CD14-positive monocyte (primary cell): ENCODE measurements at regions not wholly inside any gene's neighbourhood (a gene's known extent, or its start where the extent isn't known, plus 50 kb on each side); places are given as distances from the start of the nearest gene placed in this dataset.

Experiments
- DNase-seq, 3 donors: peaks; one replicate each; pipeline ENCODE4 v3.0.0-alpha.2; 2011 to 2022
- H2AFZ ChIP-seq: 2 replicates; pipeline ENCODE4 v1.6.0; 2012; ENCODE audit warnings: mild to moderate bottlenecking, low read depth, low read length, inconsistent platforms; ENCODE audit not compliant: insufficient read depth, poor library complexity, severe bottlenecking
- H3K27ac ChIP-seq, 2 donors: 1 replicate in 1 of 2; 2 replicates in 1 of 2; pipeline ENCODE4 v1.5.1; 2012 to 2013; ENCODE audit warnings: low read length in 2 of 2, control low read depth in 1 of 2, inconsistent platforms in 1 of 2, low read depth in 1 of 2, mild to moderate bottlenecking in 1 of 2
- H3K27me3 ChIP-seq, 2 donors: one replicate each; pipeline versions ENCODE4 v1.6.0 to v1.6.1; 2011 to 2013; ENCODE audit warnings: low read length in 2 of 2; ENCODE audit not compliant: control insufficient read depth in 2 of 2, insufficient read depth in 2 of 2
- H3K36me3 ChIP-seq, 2 donors: replicated peaks in 1 of 2; 1 replicate in 1 of 2; 2 replicates in 1 of 2; pipeline versions ENCODE4 v1.5.1 to v1.6.1; 2012 to 2013; ENCODE audit warnings: low read length in 2 of 2, control low read depth in 1 of 2, inconsistent platforms in 1 of 2, mild to moderate bottlenecking in 1 of 2; ENCODE audit not compliant: insufficient read depth in 2 of 2, control insufficient read depth in 1 of 2
- H3K4me1 ChIP-seq, 2 donors: 1 replicate in 1 of 2; 2 replicates in 1 of 2; pipeline versions ENCODE4 v1.5.1 to v1.6.1; 2012 to 2013; ENCODE audit warnings: low read length in 2 of 2, control low read depth in 1 of 2, inconsistent platforms in 1 of 2, mild to moderate bottlenecking in 1 of 2, moderate library complexity in 1 of 2; ENCODE audit not compliant: insufficient read depth in 2 of 2, control insufficient read depth in 1 of 2
- H3K4me2 ChIP-seq: replicated peaks from 2 replicates; pipeline ENCODE3; 2012; ENCODE audit warnings: low read length, moderate library complexity, mild to moderate bottlenecking; ENCODE audit not compliant: poor library complexity, severe bottlenecking; ENCODE audit errors: extremely low read depth
- H3K4me3 ChIP-seq, 3 experiments: fragments of 200-600 bp in 1 of 3; sonication (generic) in 1 of 3; replicated peaks in 1 of 3; 1 replicate in 2 of 3; 2 replicates in 1 of 3; pipeline ENCODE4 v1.5.1; 2011 to 2013; ENCODE audit warnings: low read length in 3 of 3, mild to moderate bottlenecking in 3 of 3, control low read depth in 2 of 3, low read depth in 2 of 3, inconsistent platforms in 1 of 3, moderate library complexity in 1 of 3
- H3K79me2 ChIP-seq: 2 replicates; pipeline ENCODE4 v1.6.0; 2012; ENCODE audit warnings: mild to moderate bottlenecking, control low read depth, inconsistent platforms, low read length, moderate library complexity; ENCODE audit not compliant: insufficient read depth
- H3K9ac ChIP-seq: 2 replicates; pipeline ENCODE4 v1.6.0; 2017; ENCODE audit warnings: low read length, mild to moderate bottlenecking; ENCODE audit not compliant: insufficient read depth, poor library complexity, severe bottlenecking
- H3K9me3 ChIP-seq, 2 donors: replicated peaks in 1 of 2; 1 replicate in 1 of 2; 2 replicates in 1 of 2; pipeline versions ENCODE4 v1.5.1 to v1.6.1; 2012 to 2013; ENCODE audit warnings: low read length in 2 of 2, control low read depth in 1 of 2; ENCODE audit not compliant: control insufficient read depth in 1 of 2, insufficient read depth in 1 of 2
- H4K20me1 ChIP-seq: 2 replicates; pipeline ENCODE4 v1.6.0; 2012; ENCODE audit warnings: mild to moderate bottlenecking, low read length, control low read depth, moderate library complexity; ENCODE audit not compliant: insufficient read depth
- H3K27ac Mint-ChIP-seq, 7 donors: one replicate each; pipeline ENCODE4 v1.8.0; 2020; ENCODE audit warnings: mild to moderate bottlenecking in 7 of 7, mixed read lengths in 7 of 7, moderate library complexity in 6 of 7, inconsistent platforms in 2 of 7
- H3K27me3 Mint-ChIP-seq, 3 donors: one replicate each; pipeline ENCODE4 v1.8.0; 2021 to 2022; ENCODE audit warnings: low read depth in 3 of 3, mild to moderate bottlenecking in 3 of 3, mixed read lengths in 3 of 3, moderate library complexity in 3 of 3, inconsistent platforms in 1 of 3
- H3K36me3 Mint-ChIP-seq, 2 donors: one replicate each; pipeline ENCODE4 v1.8.0; 2020; ENCODE audit warnings: mixed read lengths in 2 of 2, inconsistent platforms in 1 of 2, mild to moderate bottlenecking in 1 of 2
- H3K4me1 Mint-ChIP-seq: one replicate; pipeline ENCODE4 v1.8.0; 2020; ENCODE audit warnings: mild to moderate bottlenecking, mixed read lengths
- H3K4me3 Mint-ChIP-seq, 2 donors: one replicate each; pipeline ENCODE4 v1.8.0; 2020; ENCODE audit warnings: mild to moderate bottlenecking in 2 of 2, mixed read lengths in 2 of 2, moderate library complexity in 1 of 2
- H3K9me3 Mint-ChIP-seq, 7 donors: one replicate each; pipeline ENCODE4 v1.8.0; 2020 to 2022; ENCODE audit warnings: mixed read lengths in 7 of 7, mild to moderate bottlenecking in 6 of 7, moderate library complexity in 6 of 7, inconsistent platforms in 2 of 7
- CTCF ChIP-seq: fragments of 200-600 bp; IDR thresholded peaks from one replicate; pipeline ENCODE4 v1.8.0; 2022; ENCODE audit warnings: antibody characterized with exemption, mild to moderate bottlenecking
- WGBS: methylation state at CpG from one replicate; pipeline ENCODE4 v1.1.5; 2013; ENCODE audit warnings: missing lambda C conversion rate; ENCODE audit not compliant: insufficient coverage; 5-methylcytosine and 5-hydroxymethylcytosine counted together
- intact Hi-C, 2 donors: fragments of 100-400 bp; cut with micrococcal nuclease; formaldehyde crosslinking; loops; one replicate each; pipeline versions ENCODE4 v1.15.0 to v1.15.1; 2023

GRCh38 chr5:92313385-92313784 lies 930.3 kb upstream of the ARRDC3 start:
- no peak for DNase-seq
- Histone ChIP-seq H3K4me3 (no peak overlapping the region), H3K27me3 (no peaks in the 10 kb centered on the region), H3K9ac (no peak overlapping the region), H3K27ac (no peak overlapping the region), H2AFZ (no peak overlapping the region), H3K79me2 (no peaks in the 10 kb centered on the region), H3K9me3 (no peaks in the 10 kb centered on the region), H3K4me2 (no peak overlapping the region), H4K20me1 (no peaks in the 10 kb centered on the region), H3K4me1 (no peaks in the 10 kb centered on the region), H3K36me3 (no peaks in the 10 kb centered on the region)
- no peaks in the 10 kb centered on the region for H3K36me3 Mint-ChIP-seq
- no peaks in the 10 kb centered on the region for H3K27me3 Mint-ChIP-seq
- intact Hi-C loops = no loop called here
- WGBS = 67% methylated on average over 1 of the region's 2 CpGs
- no peaks in the 10 kb centered on the region for H3K9me3 Mint-ChIP-seq
- no peak overlapping the region for H3K4me3 Mint-ChIP-seq
- no peaks in the 10 kb centered on the region for H3K4me1 Mint-ChIP-seq
- TF ChIP-seq CTCF = no peak
- no peak overlapping the region for H3K27ac Mint-ChIP-seq

- no peaks in the 10 kb centered on the region for H3K9me3 ChIP-seq
- no peaks in the 10 kb centered on the region for H3K4me1 ChIP-seq
- no peaks in the 10 kb centered on the region for H3K36me3 ChIP-seq
- Mint-ChIP-seq H3K27ac (no peak overlapping the region), H3K4me1 (no peaks in the 10 kb centered on the region), H3K36me3 (no peaks in the 10 kb centered on the region), H3K9me3 (no peaks in the 10 kb centered on the region), H3K27me3 (no peaks in the 10 kb centered on the region), H3K4me3 (no peak overlapping the region)
- no peak overlapping the region for H3K4me3 ChIP-seq
- H2AFZ ChIP-seq = no peak overlapping the region
- H3K9ac ChIP-seq = no peak overlapping the region
- no peaks in the 10 kb centered on the region for H4K20me1 ChIP-seq
- H3K27me3 ChIP-seq = no peaks in the 10 kb centered on the region
- no peaks in the 10 kb centered on the region for H3K79me2 ChIP-seq
- H3K4me2 ChIP-seq = no peak overlapping the region
- no peak for TF ChIP-seq CTCF
- intact Hi-C loops = no loop called here
- H3K27ac ChIP-seq = no peak overlapping the region
- no peak for DNase-seq
Observed at GRCh38 chr5:92309336-92309991, 926.3 kb upstream of the ARRDC3 start.
